Left lung (tissue), 4 donors: ENCODE measurements at regions not wholly inside any gene's neighbourhood (a gene's known extent, or its start where the extent isn't known, plus 50 kb on each side); places are given as distances from the start of the nearest gene placed in this dataset.

Experiments
- ATAC-seq: fragments of 200-7000 bp; cut with Tn5 transposase; one replicate; pipeline ENCODE4 v1.9.1; 2020; ENCODE audit warnings: moderate library complexity
- DNase-seq, 4 donors: peaks; one replicate each; pipeline ENCODE4 v3.0.0-alpha.2; 2013 to 2020
- H3K27ac ChIP-seq, 2 donors: fragments of 200-600 bp; sonication (generic) in 1 of 2; one replicate each; pipeline versions ENCODE4 v1.5.0 to v1.8.0; 2020 to 2021
- H3K27me3 ChIP-seq, 2 donors: fragments of 200-600 bp; sonication (generic) in 1 of 2; one replicate each; pipeline versions ENCODE4 v1.5.0 to v1.8.0; 2020 to 2021
- H3K36me3 ChIP-seq, 2 donors: fragments of 200-600 bp; sonication (generic) in 1 of 2; one replicate each; pipeline versions ENCODE4 v1.5.0 to v1.8.0; 2020 to 2021
- H3K4me1 ChIP-seq, 2 donors: fragments of 200-600 bp; one replicate each; pipeline ENCODE4 v1.8.0; 2021
- H3K4me3 ChIP-seq, 2 donors: fragments of 200-600 bp; sonication (generic) in 1 of 2; one replicate each; pipeline versions ENCODE4 v1.5.0 to v1.8.0; 2020 to 2021; ENCODE audit warnings: mild to moderate bottlenecking in 1 of 2
- H3K9me3 ChIP-seq, 2 donors: fragments of 200-600 bp; sonication (generic) in 1 of 2; one replicate each; pipeline versions ENCODE4 v1.5.0 to v1.8.0; 2020 to 2021
- CTCF ChIP-seq, 2 donors: fragments of 200-600 bp; sonication (generic) in 1 of 2; IDR thresholded peaks; one replicate each; pipeline versions ENCODE4 v1.5.0 to v1.8.0; 2021; ENCODE audit warnings: antibody characterized with exemption in 2 of 2
- intact Hi-C, 2 donors: fragments of 100-400 bp; cut with DNase I; formaldehyde crosslinking; loops; one replicate each; pipeline versions ENCODE4 v1.11.2 to v1.14.2; 2022
- donor health status: DM: no; HTN: yes; CAD: no.
- donor health status: DM: no; HTN: no; CAD: no.

GRCh38 chr5:58201922-58202648, 257.8 kb downstream of the PLK2 start:
- Histone ChIP-seq H3K27me3 (no peaks in the 10 kb centered on the region), H3K9me3 (no peaks in the 10 kb centered on the region), H3K4me3 (no peak overlapping the region), H3K36me3 (no peaks in the 10 kb centered on the region), H3K4me1 (no peaks in the 10 kb centered on the region), H3K27ac (no peak overlapping the region)
- no peak for DNase-seq
- ATAC-seq, result no peak
- intact Hi-C loops, result no loop called here
- no peak for TF ChIP-seq CTCF (IDR thresholded peaks at IDR 0.05)

GRCh38 chr5:58200451-58200850, 259.4 kb downstream of the PLK2 start:
- no peak for DNase-seq
- H3K27ac ChIP-seq, result no peak overlapping the region
- H3K27me3 ChIP-seq, result no peaks in the 10 kb centered on the region
- no peak for TF ChIP-seq CTCF (IDR thresholded peaks at IDR 0.05)
- H3K4me3 ChIP-seq, result no peak overlapping the region
- peaks cover 0 to 2% of the 10 kb centered on the region in 2 donors for H3K9me3 ChIP-seq
- intact Hi-C loops, result no loop called here
- no peaks in the 10 kb centered on the region for H3K4me1 ChIP-seq
- no peaks in the 10 kb centered on the region for H3K36me3 ChIP-seq
- peak; percentile 25 for ATAC-seq

GRCh38 chr5:58199087-58199486, 260.8 kb downstream of the PLK2 start:
- intact Hi-C loops, result no loop called here
- H3K27me3 ChIP-seq, result no peaks in the 10 kb centered on the region
- peaks cover 0 to 2% of the 10 kb centered on the region in 2 donors for H3K9me3 ChIP-seq
- no peak for DNase-seq
- H3K27ac ChIP-seq, result no peak overlapping the region
- H3K4me1 ChIP-seq, result no peaks in the 10 kb centered on the region
- ATAC-seq, result no peak
- H3K4me3 ChIP-seq, result no peak overlapping the region
- TF ChIP-seq CTCF (IDR thresholded peaks at IDR 0.05), result no peak
- no peaks in the 10 kb centered on the region for H3K36me3 ChIP-seq

- no peak for TF ChIP-seq CTCF (IDR thresholded peaks at IDR 0.05)
- intact Hi-C loops, result no loop called here
- Histone ChIP-seq H3K27me3 (no peaks in the 10 kb centered on the region), H3K9me3 (peaks cover 0 to 2% of the 10 kb centered on the region in 2 donors), H3K4me1 (no peaks in the 10 kb centered on the region), H3K4me3 (no peak overlapping the region), H3K27ac (no peak overlapping the region), H3K36me3 (no peaks in the 10 kb centered on the region)
- no peak for DNase-seq
- ATAC-seq, result no peak
Measured at GRCh38 chr5:58198330-58198729, 261.6 kb downstream of the PLK2 start.

GRCh38 chr5:58197875-58198274, 262.0 kb downstream of the PLK2 start:
- Histone ChIP-seq H3K9me3 (peaks cover 0 to 2% of the 10 kb centered on the region in 2 donors), H3K4me3 (no peak overlapping the region), H3K27ac (no peak overlapping the region), H3K4me1 (no peaks in the 10 kb centered on the region), H3K36me3 (no peaks in the 10 kb centered on the region), H3K27me3 (no peaks in the 10 kb centered on the region)
- TF ChIP-seq CTCF (IDR thresholded peaks at IDR 0.05), result no peak
- DNase-seq (no peak), ATAC-seq (no peak)
- intact Hi-C loops, result no loop called here
